ENCODE measurements at regions not wholly inside any gene's neighbourhood (a gene's known extent, or its start where the extent isn't known, plus 50 kb on each side); places are given as distances from the start of the nearest gene placed in this dataset.

- TF ChIP-seq CTCF (IDR thresholded peaks at IDR 0.05) (no peak), EZH2 (IDR thresholded peaks at IDR 0.05) (no peak), EZH2phosphoT487 (IDR thresholded peaks at IDR 0.05) (no peak)
These were observed 164.4 kb upstream of the CPEB2 start for GRCh38 chr4:14837860-14838259.
